ENCODE measurements at regions not wholly inside any gene's neighbourhood (a gene's known extent, or its start where the extent isn't known, plus 50 kb on each side); places are given as distances from the start of the nearest gene placed in this dataset.
A peak's percentile ranks its signal among the peaks of the same experiment; 100 is the strongest.

DNA sequence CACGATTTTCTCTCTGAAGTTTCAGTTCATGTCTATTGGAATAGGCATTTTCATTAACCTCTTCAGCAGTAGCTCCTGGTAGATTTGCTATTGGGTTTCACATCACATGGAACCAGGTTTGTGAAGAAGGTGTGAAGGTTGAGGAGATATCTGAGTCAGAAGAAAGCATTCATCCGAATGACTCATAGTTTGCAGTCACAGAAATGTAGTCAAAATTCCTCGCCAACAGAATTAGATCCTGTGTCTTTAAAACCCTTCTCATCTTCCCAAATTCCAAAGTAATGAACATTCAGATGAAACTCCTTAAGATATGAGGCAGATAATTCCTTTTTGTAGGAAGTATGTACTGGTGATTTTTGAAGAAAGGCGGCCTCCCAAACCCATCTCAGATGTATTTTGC lies 125.0 kb upstream of the LARGE1 start:
- no peak for DNase-seq (ENCODE audit: low read depth in 2 of 2)

DNA sequence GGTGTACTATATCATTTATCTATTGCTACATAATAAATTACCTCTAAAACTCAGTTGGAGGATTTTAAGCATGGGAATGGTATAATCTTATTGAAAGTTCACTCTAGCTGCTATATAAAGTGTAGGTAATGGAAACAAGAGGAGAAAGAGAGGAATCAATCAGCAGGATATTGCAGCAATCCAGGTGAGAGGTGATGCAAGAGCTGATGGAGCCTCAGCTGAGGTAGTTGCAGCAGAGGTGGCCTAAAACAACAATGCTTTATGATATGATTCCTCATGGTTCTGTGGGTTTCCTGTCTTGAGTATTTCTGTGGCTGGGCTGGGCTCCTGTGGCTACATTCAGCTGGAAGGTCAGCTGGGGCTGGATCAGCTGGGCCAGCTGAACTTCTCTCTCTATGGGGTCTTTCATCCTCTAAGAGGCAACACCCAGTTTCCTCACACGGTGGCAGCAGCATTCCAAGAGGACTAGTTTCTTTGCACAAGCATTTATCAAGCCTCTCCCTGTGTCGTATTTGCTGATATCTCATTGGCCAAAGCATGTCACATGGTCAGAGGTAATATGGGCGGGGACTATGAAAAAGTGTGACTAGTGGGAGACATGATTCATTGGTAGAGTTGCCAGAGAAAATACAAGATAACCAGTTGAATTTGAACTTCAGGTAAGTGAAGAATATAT lies 135.4 kb upstream of the LARGE1 start:
- peak in 1 of 2 donors; percentile 0 for DNase-seq (ENCODE audit: low read depth in 2 of 2)

DNA sequence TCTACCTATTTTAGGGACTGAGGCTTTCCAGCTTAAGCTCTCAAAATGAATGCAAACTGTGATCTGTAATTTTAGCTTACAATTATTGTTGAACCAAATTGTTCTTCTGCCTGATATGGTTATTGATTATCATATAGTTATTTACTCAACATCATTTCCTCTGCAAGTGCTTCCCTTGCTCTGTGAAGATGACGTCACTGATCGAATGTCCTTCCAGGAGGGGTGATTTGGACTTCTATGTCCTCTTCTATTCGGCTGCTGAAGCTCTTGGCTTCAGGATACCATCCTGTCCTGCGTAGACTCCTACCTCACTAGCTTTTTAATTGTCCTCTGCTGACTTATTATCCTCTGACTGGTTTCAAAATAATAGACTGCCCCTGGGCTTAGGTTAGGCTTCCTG lies 137.4 kb upstream of the LARGE1 start:
- no peak for DNase-seq (ENCODE audit: low read depth in 2 of 2)

DNA sequence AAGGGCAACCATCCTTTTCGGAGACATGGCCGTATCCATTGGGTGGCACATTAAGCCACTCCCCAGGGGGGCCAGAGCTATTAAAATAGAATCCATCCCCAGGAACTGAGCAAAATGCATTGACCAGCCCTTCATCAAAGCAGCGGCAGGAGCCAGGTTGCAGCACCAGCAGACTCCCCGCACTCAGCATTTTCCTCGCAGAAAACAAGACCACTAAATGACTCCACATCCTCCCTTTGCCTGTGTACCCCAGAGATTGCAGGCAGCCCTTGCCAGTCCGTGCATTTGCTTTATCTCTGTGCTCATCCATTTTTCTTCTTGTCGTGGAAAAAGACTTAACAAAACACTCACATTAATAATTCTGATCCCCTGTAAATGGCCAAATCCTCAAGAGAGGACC lies 144.4 kb upstream of the LARGE1 start:
- no peak for DNase-seq (ENCODE audit: low read depth in 2 of 2)

DNA sequence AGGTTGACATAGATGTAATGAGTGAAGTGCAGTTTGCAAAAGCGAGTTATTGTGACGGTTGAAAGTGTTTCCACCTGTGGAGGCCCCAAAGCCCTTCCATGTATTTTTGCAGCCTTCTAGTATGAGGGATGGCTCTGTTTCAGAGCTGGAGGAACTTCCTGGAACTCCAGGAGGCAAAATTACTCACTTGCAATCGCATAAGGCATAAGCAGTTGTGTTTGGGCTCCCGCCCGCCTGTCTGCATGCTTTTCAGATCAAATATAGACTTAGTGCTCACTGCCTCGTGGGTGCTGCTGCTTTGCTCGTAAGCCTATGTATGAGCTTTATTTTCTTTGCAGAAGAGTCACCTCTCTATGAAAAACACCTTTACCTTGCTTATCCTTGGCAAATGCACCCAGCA lies 146.8 kb upstream of the LARGE1 start:
- no peak for DNase-seq (ENCODE audit: low read depth in 2 of 2)

DNA sequence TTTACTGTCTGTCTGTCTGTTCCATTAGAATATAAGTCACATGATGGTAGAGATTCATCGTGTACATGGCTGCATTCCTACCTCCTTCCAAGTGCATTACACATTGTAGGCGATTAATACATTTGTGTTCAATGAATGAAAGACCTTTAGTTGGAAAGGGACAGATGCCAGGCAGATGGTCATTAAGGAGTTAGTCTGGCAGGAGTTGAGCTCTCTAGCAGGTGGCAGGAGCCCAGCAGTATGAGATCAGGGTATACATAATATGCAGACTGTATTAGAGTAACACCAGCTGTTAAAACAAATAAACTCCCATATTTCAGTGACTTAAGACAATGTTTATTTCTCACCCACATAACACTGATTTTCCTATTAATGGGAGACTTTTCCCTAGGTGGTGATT lies 147.7 kb upstream of the LARGE1 start:
- DNase-seq (ENCODE audit: low read depth in 2 of 2): no peak

DNA sequence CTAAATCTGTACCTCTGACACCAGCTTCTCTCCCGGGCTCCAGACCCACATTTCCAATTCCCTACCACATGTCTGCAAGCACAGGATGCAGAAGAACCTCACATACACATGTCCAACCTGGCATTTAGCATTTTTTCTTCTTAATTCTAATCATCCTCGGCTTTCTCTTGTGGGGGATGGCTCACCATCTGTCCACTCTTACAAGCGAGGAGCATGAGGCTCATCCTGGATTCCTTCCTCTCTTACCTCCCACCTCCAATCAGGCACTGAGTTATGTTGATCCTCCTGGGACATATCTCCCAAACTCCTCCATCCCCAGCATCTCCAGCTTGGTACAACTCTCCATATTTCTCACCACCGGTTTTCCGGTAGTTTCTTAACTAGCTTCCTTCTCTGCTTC lies 149.8 kb upstream of the LARGE1 start:
- no peak for DNase-seq (ENCODE audit: low read depth in 2 of 2)

DNA sequence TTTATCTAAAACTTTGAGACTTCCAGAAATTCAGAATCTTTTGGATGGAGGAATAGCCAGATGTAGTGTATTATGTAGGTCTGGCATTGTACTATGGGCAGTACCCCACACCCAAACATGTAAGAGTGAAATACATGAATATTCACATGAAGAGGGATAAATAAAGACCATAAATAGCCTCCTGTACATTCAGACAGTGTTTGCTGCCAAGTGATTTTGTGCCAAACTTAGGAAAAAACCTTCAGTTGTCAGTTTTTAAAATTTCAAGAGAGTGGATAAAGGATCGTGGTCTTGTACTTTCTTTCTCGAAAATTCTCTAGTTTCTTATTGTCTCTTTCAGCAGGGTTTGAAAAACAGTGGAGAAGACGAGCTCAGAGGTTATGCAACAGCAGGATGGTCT lies 150.3 kb upstream of the LARGE1 start:
- DNase-seq (ENCODE audit: low read depth in 2 of 2): no peak

DNA sequence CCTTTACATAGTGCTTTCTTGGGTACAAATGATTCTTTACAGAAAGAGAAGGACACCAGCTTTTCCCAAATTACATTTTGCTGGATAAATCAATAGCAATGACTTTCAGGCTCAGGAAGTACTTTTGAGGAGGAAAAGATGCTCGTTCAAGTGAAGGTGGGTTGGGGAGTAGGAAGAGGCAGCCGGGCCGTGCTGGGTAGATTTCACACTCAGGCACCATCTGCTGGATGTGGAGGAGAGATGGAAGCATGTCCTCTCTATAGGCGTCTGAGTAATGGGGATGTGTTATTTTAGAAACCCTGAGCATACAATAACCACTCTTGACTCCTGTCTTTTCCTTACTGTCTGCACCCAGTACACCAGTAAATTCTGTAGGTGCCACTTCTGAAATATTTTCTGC lies 152.3 kb upstream of the LARGE1 start:
- no peak for DNase-seq (ENCODE audit: low read depth in 2 of 2)

DNA sequence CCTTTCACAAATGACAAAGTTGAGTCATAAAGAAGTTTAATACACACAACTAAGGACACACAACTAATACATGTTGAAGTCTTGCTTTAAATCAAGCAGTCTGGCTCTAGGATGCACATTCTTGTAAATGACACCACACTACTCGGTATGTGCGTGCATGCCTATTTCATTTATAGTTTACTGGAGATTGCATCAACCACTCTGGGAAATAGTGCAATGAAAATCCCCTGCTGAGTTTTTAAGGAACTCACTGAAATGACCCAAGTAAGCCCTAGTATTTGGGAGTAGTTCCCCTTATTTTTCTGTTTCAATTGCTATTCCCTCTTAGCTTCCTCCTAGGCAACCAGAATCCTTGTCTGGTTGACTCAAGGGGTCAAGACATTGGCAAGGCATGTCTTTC lies 160.2 kb upstream of the LARGE1 start:
- no peak for DNase-seq (ENCODE audit: low read depth in 2 of 2)

DNA sequence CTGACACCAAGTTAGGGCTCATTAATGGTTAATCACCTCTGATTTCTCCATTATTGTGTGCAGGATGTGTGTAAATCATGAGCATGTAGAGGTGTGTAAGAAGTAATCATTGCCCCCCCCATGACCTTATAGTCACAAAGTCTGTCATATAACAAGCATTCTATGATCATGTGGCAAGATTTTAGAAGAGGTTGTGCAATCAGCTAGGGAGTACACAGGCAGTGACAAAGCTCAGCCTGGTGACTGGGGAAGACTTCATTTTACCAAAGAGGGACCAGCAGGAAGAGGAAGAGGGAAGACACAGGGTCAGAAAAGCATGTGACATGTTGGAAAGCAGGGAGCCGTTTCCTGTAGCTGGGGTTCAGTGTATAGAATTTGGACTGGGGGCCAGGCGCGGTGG lies 176.5 kb upstream of the LARGE1 start:
- no peak for DNase-seq (ENCODE audit: low read depth in 2 of 2)

DNA sequence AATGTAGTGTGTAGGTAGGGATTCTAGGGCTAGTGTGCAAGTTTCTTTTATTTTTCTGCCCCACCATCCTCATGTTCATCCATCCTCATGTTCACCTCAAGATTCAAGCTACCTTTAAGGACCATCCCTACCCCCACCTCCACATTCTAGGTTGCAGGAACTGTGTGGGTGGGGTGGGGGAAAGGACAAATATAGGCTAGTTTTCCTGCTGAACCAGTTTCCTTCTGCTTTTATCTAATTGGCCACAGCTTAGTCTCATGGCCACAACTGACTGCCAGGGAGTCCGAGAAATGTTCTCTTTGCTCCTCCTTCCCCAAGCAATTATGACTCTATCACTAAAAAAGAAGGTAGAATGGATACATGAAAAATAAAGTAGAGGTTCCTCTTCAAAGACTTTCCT lies 179.0 kb upstream of the LARGE1 start:
- DNase-seq (ENCODE audit: low read depth in 2 of 2): no peak

DNA sequence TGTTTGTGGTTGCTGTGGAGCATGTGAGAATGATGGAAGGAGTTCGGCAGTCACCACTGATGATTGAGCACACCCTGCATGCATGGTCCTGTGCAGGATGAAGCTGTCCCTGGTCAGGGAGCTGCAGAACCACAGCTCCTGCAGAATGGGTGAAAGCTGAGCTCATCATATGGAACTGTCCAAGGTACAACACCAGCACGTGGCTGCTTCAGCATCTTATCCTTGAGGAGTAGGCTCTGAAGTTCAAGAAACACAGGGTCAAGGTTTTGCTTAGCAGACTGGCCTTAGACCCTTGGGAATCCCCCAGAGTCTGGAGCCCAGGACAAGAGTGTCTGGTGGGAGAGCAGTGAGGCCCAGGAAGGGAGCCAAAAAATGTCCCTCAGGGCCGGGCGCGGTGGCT lies 182.4 kb upstream of the LARGE1 start:
- DNase-seq (ENCODE audit: low read depth in 2 of 2): no peak

DNA sequence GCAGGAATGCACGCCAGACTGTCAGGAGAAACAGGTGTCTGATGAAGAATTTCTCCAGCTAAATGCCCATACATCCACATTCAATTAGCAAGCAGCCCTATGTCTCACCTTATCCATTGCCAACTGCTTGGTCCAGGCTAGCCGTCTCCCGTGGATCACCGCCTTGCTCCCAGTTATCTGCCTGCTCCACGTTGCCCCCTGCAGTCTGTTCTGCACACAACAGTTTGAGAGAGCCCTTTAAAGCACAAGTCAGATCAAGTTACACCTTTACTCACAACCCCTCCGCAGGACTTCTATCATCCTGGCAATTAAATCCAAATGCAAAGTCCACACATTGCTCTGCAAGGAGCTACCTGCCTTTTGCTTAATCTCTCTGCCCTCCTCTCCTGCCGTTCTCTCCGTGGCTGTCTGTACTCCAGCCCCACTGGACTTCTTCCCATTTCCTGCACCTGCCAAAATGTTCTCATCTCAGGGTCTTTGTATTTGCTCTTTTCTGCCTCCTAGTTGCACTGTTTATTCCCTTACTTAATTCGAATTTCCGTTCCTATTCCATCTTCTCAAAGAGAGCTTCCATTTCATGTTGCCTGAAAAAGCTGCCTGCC lies 185.3 kb upstream of the LARGE1 start:
- DNase-seq (ENCODE audit: low read depth in 2 of 2): peak; percentile 11 to 21

DNA sequence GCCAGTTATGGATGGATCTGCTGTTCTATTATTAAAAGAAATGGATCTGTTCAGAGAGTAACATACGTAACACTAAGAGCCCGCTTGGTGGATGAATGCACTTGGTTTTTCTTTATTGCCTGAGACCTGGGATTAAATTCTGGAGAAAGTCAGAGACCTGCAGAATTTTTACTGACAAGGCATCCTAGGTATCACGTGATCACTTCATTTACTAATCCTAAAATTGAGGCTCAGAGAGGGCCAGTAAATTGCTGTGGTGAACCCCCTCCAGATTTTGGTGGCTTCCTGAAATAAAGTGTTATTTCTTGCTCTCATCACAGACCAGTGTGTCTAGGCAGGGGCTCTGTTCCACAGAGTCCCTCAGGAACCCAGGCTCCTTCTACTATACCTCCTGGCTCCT lies 187.9 kb upstream of the LARGE1 start:
- DNase-seq (ENCODE audit: low read depth in 2 of 2): no peak

DNA sequence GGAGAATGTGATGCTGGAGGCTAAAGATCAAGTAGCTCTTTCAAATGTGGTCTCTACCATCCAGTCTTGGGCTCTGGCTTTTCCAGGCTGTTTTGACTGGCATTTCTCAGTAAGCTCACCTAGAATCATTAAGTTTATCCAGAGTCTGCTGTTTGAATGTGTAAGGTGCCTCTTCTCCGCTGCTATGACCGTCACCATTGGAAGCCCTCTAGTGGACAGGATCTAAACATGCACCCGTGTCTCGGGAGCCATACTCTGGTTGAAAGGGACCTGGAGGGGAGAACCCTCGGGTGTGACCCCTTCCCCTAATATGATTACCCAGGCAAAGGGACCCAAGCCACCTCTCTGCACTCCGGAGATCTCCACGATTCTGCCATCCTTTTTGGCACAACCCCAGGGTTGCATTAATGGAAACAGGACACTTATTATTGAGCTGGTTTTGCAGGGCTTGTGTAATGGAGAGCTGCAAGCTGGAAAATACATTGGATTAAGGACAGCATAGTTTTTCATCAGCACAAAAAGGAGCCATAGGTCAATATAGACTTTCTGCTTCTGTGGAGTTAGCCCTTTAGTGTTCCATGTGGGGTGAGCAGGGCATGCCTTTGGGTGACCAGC lies 191.0 kb upstream of the LARGE1 start:
- DNase-seq (ENCODE audit: low read depth in 2 of 2): peak in 1 of 2 donors; percentile 4

DNA sequence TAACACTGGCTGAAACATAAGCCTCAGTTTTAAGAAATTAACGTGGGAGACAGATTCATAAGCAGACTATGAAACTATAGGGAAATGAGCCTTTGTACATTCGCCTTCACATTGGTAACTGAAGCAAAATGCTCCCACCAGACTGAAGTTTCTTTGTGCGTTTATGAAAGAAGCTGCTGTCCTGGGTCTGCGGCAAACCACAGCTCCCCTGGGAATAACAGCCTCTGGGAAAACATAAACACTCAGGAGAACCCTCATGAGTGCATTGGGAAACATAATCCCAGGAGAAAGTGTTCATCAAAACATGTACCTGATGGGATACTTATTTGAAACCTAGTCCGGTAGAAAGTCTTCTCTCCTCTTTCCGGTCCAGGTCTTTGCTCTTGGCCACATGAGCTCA lies 193.1 kb upstream of the LARGE1 start:
- no peak for DNase-seq (ENCODE audit: low read depth in 2 of 2)

DNA sequence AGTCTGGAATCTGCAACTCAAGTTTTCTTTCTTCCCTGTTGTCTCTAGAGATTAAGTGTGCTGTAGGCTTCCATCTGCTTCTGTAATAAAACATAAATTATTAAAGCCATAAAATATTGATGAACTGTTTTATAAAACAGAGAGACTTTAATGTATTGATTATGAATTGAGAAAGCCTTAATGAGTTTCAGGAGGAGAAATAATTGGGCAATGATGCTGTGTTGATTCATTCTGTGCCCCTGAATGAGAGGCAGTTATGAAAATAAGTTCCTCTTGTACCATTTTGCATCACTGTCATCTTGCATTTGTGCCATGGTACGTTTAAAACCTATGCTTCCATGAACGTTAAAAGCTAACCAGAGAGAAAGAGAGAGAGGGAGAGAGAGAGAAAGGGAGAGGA lies 194.1 kb upstream of the LARGE1 start:
- no peak for DNase-seq (ENCODE audit: low read depth in 2 of 2)

DNA sequence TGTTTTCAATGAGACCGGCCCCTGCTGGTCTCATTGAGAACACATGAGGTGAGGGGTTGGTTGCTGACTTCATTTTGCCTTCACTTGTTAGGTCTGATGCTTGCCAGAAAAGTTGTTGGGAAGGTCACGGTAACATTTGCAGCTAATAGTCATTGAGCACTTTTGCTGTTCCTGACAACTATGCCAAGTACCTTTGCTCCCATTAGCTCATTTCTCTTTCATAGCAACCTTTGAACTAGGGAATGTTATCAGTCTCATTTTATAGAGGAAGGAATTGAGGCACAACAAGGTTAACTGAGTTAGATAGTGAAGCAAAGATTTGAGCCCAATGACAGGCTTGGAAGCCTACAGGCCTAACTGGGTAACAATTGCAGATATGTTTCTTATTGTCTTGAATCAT lies 195.4 kb upstream of the LARGE1 start:
- no peak for DNase-seq (ENCODE audit: low read depth in 2 of 2)

DNA sequence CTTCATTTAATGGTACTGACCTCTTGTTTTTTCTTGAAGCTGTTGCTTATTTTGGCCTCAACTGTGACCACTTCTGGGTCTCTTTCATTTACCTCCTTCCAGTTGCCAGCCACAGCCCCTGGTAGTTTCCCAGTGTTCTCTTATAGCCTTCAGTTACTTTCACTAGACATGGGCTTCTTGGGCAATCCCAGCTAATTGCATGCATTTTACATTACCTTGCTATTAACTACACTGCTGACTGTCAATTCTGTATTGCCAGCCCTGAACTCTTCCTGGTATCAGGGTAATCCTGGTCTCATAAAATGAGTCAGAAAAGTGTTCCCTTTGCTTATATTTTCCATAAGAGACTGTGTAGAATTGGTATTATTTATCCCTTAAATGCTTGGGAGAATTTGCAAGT lies 195.8 kb upstream of the LARGE1 start:
- DNase-seq (ENCODE audit: low read depth in 2 of 2): no peak

DNA sequence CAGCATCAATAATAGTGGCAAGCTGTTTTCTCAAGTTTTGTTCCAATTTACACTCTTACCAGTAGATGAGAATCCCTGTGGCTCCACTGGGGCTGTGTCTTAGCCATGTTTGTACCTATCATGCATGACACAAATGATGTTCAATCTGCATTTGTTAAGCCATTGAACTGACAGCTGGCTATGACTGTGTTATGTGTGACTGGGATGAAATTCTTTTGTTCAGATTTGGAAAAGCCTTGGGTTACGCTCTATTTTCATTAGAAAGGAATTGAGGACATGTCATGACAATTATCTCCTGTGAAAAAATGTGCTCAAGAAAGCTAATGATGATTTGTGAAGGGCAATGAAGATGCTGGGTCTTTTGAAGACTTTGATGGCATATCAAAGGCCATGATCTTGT lies 201.8 kb upstream of the LARGE1 start:
- no peak for DNase-seq (ENCODE audit: low read depth in 2 of 2)

DNA sequence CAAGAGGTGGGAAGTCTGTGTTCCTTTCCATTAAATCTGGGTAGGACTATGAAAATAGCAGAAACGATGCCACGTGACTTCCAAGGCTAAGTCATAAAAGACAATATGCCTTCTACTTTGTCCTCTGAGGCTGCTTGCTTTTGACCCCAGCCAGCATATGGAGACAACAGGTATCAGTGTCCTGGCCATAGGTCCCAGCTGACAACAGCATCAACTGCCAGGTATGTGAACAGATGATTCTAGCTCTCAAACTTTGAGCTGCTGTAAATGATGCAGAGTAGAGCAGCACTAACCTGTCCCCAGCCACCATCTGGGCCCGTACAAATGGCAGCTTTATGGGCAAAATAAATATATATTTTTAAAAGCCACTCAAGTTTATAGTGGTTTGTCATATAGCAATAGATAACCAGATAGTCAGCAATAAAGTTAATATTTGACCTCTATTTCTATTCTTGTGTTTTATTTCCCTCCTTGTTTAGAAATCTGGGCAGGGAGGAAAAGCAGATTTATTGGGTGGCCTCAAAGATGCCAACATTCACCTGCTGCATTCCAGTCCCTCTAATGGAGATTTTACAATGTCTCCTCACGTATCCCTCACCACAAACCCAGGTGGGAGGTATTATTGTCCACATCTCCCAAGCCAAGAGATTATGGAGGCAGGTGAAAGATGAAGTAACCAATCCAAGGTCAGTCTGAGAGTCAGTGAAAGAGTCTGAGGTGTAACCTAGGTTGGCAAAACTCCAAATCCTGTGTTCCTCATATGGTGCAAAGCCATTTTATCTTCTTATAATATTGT lies 209.6 kb upstream of the LARGE1 start:
- DNase-seq (ENCODE audit: low read depth in 2 of 2): no peak

DNA sequence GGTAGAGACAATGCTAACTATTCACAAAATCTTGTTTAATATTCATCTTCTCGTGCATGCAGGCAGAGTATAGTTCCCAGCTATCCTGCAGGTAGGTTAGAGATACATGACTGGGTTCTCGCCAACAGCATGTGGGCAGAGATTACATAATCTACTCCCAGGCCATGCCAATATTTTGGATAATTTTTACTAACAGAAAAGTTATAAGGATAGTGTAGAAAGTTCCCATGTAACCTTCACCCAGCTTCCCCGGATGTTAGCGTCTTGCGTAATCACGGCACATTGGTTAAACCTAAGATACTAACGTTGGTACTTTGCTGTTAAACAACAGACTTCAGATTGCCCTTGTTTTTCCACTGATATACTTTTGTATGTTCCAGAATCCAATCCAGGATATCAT lies 215.5 kb upstream of the LARGE1 start:
- no peak for DNase-seq (ENCODE audit: low read depth in 2 of 2)

Data from stimulated activated CD4-positive, alpha-beta T cell treated with anti-CD3 and anti-CD28 coated beads, Interleukin-4, amount 100 ng/mL, for 48 hours (primary cell).